ENCODE measurements at regions not wholly inside any gene's neighbourhood (a gene's known extent, or its start where the extent isn't known, plus 50 kb on each side); places are given as distances from the start of the nearest gene placed in this dataset.
"Not testable (repeated sequence)": the region's sequence is repeated elsewhere in the genome, so short reads cannot be mapped to it uniquely, and the experiment has no call there.

DNA sequence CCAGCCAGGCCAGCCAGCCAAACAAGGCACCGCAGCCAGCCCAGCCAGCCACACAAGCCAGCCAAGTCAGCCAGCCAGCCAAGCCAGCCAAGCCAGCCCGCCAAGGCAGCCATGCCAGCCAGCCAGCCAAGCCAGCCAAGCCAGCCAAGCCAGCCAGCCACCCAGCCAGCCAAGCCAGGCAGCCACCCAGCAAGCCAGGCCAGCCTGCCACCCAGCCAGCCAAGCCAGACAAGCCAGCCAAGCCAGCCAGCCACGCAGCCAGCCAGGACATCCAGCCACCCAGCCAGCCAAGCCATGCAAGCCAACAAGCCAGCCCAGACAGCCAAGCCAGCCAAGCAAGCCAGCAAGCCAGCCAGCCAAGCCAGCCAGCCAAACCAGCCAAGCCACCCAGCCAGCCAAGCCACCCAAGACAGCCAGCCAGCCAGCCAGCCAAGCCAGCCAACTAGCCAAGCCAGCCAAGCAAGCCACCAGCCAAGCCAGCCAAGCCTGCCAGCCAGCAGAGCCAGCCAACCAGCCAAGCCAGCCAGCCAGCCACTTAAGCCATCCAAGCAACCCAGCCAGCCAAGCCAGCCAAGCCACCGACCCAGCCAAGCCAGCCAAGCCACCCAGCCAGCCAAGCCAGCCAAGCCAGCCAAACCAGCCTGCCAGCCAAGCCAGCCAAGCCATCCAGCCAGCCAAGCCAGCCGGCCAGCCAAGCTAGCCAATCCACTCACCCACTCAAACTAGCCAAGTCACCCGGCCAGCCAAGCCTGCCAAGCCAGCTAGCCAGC lies 341.3 kb upstream of the PLGLB2 start:
- TF ChIP-seq, protein P1, sequence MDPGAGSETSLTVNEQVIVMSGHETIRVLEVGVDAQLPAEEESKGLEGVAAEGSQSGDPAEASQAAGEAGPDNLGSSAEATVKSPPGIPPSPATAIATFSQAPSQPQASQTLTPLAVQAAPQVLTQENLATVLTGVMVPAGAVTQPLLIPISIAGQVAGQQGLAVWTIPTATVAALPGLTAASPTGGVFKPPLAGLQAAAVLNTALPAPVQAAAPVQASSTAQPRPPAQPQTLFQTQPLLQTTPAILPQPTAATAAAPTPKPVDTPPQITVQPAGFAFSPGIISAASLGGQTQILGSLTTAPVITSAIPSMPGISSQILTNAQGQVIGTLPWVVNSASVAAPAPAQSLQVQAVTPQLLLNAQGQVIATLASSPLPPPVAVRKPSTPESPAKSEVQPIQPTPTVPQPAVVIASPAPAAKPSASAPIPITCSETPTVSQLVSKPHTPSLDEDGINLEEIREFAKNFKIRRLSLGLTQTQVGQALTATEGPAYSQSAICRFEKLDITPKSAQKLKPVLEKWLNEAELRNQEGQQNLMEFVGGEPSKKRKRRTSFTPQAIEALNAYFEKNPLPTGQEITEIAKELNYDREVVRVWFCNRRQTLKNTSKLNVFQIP (CRISPR knock-in tag; IDR thresholded peaks at IDR 0.05; ENCODE audit: borderline replicate concordance, low read depth), result not testable (repeated sequence)
- TF ChIP-seq RARB (CRISPR knock-in tag; IDR thresholded peaks at IDR 0.05); GLIS3 (CRISPR knock-in tag; IDR thresholded peaks at IDR 0.05); ZNF565 (CRISPR knock-in tag; conservative IDR thresholded peaks at IDR 0.05; ENCODE audit: low read depth); BACH2 (CRISPR knock-in tag; IDR thresholded peaks at IDR 0.05; ENCODE audit: borderline replicate concordance); ISL1 (CRISPR knock-in tag; IDR thresholded peaks at IDR 0.05); ARNTL (CRISPR knock-in tag; IDR thresholded peaks at IDR 0.05; ENCODE audit: borderline replicate concordance, low read depth); ZNF70 (CRISPR knock-in tag; IDR thresholded peaks at IDR 0.05); ZFP30 (CRISPR knock-in tag; IDR thresholded peaks at IDR 0.05); ZC3H10 (CRISPR knock-in tag; IDR thresholded peaks at IDR 0.05): not testable (repeated sequence)
- TF ChIP-seq, protein P2, sequence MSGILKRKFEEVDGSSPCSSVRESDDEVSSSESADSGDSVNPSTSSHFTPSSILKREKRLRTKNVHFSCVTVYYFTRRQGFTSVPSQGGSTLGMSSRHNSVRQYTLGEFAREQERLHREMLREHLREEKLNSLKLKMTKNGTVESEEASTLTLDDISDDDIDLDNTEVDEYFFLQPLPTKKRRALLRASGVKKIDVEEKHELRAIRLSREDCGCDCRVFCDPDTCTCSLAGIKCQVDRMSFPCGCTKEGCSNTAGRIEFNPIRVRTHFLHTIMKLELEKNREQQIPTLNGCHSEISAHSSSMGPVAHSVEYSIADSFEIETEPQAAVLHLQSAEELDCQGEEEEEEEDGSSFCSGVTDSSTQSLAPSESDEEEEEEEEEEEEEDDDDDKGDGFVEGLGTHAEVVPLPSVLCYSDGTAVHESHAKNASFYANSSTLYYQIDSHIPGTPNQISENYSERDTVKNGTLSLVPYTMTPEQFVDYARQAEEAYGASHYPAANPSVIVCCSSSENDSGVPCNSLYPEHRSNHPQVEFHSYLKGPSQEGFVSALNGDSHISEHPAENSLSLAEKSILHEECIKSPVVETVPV (CRISPR knock-in tag; IDR thresholded peaks at IDR 0.05), result not testable (repeated sequence)
- TF ChIP-seq, protein P3, sequence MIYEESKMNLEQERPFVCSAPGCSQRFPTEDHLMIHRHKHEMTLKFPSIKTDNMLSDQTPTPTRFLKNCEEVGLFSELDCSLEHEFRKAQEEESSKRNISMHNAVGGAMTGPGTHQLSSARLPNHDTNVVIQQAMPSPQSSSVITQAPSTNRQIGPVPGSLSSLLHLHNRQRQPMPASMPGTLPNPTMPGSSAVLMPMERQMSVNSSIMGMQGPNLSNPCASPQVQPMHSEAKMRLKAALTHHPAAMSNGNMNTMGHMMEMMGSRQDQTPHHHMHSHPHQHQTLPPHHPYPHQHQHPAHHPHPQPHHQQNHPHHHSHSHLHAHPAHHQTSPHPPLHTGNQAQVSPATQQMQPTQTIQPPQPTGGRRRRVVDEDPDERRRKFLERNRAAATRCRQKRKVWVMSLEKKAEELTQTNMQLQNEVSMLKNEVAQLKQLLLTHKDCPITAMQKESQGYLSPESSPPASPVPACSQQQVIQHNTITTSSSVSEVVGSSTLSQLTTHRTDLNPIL (CRISPR knock-in tag; IDR thresholded peaks at IDR 0.05; ENCODE audit: low read depth), result not testable (repeated sequence)

Measured in SK-N-SH treated with all-trans-retinoic acid at 6 μM for 48 hours (cell line).